ENCODE measurements at regions not wholly inside any gene's neighbourhood (a gene's known extent, or its start where the extent isn't known, plus 50 kb on each side); places are given as distances from the start of the nearest gene placed in this dataset.
"Not testable (repeated sequence)": the region's sequence is repeated elsewhere in the genome, so short reads cannot be mapped to it uniquely, and the experiment has no call there.

DNA sequence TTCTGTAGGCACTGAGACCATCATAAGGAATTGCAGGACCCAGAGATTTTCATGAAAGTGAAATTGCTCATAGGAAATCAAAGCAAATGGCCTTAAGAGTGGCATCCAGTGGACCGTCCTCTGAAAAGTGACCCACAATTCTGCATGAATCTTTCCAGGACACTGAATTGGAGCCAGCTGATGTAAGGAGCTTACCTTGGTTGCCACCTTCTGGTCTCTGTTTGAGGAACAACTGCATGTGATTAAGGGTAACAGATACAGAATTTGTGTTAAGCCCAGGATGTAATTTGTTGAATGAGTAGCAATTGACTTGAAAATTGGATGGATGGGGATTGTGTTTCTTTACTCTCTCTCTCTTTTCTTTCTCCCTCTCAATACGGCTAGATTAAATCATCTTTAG lies 49.9 kb upstream of the GAS1 start:
- DNase-seq (ENCODE audit: low spot score), result no peak
- no peak for FAIRE-seq

DNA sequence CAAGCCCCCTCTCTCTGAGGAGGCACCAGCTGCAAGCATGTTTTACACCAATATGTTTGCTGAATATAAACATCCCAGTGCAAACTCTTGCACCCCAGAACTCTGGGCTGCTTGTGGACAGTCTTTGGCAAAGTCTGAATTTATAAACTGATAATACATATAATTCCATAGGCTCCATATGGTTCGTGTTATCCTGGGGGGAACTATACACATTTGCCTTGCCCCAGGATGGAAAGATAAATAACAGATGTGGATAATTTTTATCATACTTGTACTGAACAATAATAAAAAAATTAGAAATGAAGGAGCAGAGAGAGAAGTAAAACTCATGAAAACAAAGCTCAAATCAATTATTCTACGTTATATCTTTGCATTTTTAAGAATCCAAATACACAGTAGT lies 50.6 kb upstream of the GAS1 start:
- DNase-seq (ENCODE audit: low spot score) (no peak), FAIRE-seq (no peak)

DNA sequence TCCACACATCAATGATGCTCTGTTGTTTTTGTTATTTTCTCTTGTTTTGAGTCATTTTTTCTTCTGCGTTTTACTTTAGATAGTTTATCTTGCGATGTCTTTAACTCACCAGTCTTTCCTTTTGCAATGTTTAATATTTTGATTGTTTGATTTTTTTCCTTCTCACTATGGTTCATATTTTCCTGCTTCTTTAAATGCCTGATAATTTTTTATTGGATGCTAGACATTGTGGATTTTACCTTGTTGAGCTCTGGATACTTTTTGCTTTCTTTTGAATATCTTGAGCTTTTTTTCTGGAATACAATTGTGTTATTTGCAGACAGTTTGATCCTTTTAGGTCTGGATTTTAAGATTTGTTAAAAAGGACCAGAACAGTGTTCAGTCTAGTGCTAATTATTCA lies 55.2 kb upstream of the GAS1 start:
- DNase-seq (ENCODE audit: low spot score) (no peak), FAIRE-seq (no peak)

DNA sequence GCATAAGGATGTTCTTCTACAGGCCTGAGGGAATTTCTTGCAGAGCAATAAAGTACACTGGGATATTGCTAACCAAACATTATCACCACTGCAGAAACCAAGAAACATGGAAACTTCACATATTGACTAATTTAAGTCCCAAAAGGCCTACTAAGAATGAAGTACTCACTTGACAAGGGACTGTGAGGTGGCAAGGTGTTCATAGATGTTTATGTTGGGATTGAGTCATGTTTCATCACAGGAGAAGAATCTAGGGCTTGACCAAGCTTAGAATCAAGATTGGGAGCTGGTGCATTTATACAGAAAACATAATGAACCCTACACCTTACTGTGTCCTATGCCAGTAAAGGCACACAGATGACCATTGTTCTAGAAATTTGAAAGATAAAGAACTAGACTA lies 56.7 kb upstream of the GAS1 start:
- FAIRE-seq, result no peak

DNA sequence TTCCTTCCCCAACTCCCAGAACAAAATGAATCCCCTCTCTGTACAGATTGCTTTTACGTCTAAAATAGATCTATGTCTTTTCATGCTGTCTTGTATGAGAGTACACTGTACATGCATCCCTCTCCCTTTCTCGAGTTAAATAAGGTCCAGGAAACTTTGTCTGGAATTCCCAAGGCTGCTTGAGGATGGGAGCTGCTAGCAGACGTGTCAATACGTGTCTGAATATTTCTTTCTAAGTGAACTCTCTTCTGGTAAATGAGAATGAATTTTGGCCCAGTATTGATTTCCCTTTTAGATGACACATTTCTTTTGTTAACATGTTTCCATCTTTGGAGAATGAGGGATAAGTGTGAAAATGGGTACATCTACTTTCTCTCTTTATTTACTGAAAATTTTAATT lies 59.6 kb upstream of the GAS1 start:
- DNase-seq (ENCODE audit: low spot score) (no peak), FAIRE-seq (no peak)

More for the DNA sequence above, 56.7 kb upstream of the GAS1 start:
- DNase-seq (ENCODE audit: low spot score), result no peak

GRCh38 chr9:87007711-87008366 lies 60.5 kb upstream of the GAS1 start:
- FAIRE-seq, result no peak
- no peak for DNase-seq (ENCODE audit: low spot score)

- no peak for DNase-seq (ENCODE audit: low spot score)
- no peak for FAIRE-seq
These were observed 61.4 kb upstream of the GAS1 start for GRCh38 chr9:87008667-87009066.

DNA sequence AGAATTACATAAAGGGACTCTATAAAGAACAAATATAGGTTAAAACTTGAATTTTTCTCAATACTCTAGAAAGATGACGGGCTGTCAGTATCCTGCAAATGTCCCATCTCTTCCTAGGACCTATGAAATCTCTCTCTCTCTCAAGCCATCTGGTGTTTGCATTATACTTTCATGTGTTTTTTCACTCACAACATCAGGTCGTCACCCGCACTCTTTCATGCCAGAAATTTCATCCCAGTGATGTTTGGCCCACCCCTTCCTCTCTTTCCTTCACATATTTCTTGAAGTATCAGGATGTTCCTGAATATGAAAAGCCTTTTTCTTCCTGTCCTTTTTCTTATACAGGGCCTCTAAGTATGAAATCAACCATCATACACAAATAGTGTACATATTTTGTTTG lies 63.3 kb upstream of the GAS1 start:
- DNase-seq (ENCODE audit: low spot score) (no peak), FAIRE-seq (no peak)

- FAIRE-seq (no peak), DNase-seq (ENCODE audit: low spot score) (no peak)
These were observed 64.2 kb upstream of the GAS1 start for GRCh38 chr9:87011551-87011950.

- no peak for FAIRE-seq
These were observed 66.2 kb upstream of the GAS1 start for GRCh38 chr9:87013490-87013889.

DNA sequence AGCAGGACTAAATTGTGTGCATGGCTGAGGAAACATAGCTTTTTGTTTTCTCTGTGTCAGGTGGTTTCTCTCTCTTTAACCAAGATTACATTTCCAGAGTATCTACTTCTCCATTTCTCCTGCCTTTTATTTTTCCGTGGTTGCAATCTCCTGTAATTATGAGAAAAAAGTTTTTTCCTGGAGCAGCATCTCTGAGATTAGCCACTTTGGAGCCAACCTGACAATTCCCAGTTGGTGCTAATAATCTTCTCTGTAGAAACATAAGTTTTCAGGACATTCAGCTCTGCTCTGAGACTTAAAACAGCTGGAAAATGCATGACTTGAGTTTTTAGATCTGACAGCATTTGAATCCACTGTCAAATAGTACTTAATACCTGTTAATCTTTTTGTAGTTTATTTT lies 67.1 kb upstream of the GAS1 start:
- no peak for FAIRE-seq

More at GRCh38 chr9:87013490-87013889, 66.2 kb upstream of the GAS1 start:
- DNase-seq (ENCODE audit: low spot score), result no peak

DNA sequence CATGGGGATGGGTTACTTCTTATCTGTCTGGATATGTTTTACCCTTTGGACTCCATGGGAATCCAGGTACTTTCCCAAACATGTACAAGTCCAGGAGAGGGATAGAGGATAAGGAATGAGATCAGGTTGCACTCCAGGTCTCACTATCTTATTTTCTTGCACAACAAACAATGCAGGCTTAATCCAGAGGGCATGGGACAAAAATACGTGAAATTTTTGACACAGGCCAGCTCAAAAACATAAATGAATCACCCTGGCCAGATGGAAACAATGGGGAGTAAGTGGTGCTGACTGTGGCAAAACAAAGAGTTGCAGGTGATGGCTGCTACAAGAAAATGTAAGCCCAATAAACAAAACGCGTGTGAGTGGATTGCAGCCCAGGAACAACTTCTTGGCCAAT lies 69.4 kb upstream of the GAS1 start:
- no peak for FAIRE-seq

More for the DNA sequence above, 67.1 kb upstream of the GAS1 start:
- no peak for DNase-seq (ENCODE audit: low spot score)

DNA sequence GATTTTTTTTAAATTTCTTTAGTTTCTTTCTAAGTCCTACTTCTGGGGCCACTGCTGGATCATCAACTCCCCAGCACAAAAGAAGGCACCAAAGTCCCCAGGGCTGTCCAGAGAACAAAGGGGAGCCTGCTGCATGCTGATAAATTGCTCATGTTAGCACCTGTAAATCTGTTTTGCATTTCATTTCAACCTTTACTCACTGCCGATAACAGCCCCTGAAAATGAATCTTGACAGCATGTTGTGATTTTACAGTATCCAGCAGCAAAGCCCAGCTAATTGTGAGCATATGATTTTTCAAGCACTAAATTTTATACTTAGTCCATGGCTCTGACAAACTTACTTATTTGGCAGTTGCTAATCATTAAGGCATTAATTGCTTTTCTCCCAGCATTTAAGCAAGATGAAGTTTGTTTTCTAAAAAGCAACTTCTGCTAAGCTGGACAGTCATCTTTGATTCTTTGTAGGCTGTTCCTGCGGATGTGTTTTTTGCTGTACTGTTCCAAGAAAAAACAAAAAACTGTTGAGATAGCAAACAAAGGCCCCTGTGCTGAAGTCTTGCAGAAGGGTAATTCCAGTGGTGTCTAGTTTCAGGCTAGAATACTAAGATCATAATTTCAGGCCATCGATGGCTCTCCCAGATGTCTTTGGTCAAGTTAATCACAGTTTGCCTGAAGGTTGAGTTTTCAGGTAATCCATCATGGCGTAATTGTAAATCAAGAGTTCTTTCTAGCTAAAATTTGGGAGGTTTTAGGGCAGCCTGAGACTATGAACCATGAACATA lies 73.1 kb upstream of the GAS1 start:
- DNase-seq (ENCODE audit: low spot score), result no peak
- no peak for FAIRE-seq

More for the DNA sequence above, 69.4 kb upstream of the GAS1 start:
- no peak for DNase-seq (ENCODE audit: low spot score)

GRCh38 chr9:87022178-87022577 lies 74.9 kb upstream of the GAS1 start:
- FAIRE-seq (no peak), DNase-seq (ENCODE audit: low spot score) (no peak)

- FAIRE-seq, result no peak
These were observed 78.9 kb upstream of the GAS1 start for GRCh38 chr9:87026204-87026603.

DNA sequence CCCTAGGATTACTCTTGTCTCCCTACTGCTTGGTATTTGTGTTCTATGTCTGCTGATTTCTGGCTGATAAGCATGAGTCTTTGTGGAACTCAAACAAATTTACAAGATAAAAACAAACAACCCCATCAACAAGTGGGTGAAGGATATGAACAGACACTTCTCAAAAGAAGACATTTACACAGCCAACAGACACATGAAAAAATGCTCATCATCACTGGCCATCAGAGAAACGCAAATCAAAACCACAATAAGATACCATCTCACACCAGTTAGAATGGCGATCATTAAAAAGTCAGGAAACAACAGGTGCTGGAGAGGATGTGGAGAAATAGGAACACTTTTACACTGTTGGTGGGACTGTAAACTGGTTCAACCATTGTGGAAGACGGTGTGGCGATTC lies 81.5 kb upstream of the GAS1 start:
- DNase-seq (ENCODE audit: low spot score); FAIRE-seq: not testable (repeated sequence)

More at GRCh38 chr9:87026204-87026603, 78.9 kb upstream of the GAS1 start:
- DNase-seq (ENCODE audit: low spot score), result no peak

- FAIRE-seq (no peak), DNase-seq (ENCODE audit: low spot score) (no peak)
These were observed 82.6 kb upstream of the GAS1 start for GRCh38 chr9:87029905-87030304.

DNA sequence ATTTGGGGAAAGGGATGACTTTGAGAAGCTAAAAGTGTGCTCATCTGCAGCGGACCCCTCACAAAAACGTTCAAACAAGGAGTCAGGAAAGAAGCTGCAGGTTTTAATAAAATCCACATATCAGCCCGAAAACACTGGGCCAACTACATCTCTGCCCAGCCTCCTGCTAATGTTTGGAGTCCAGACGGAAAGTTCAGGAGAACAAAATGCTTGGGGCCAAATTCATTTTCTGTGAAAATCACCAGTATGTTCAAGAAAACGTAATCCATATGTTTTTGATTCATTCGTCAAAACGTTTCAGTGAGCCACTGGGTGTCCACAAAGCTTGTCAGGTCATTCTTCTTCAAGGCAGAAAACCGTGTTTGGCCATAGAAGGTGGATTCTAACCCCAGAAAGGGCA lies 87.5 kb upstream of the GAS1 start:
- no peak for FAIRE-seq
- DNase-seq (ENCODE audit: low spot score), result no peak

DNA sequence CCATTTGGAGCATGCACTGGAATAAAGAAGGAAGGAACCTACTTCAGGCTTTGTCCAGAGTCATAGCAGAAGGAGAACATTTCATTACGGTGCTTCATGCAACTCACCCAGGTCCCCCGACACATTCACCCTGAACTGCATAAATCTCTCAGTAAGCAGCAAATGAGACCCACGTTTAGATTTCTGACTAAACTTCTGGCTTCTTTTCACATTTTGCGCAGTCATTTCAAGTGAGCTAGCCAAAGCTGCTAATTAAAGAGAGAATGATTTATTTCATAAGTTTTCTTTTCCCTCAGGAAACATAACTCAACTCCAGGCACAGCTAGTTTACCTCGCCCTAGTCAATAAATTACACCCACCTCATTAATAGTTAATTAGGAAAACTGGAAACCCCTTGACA lies 88.6 kb upstream of the GAS1 start:
- FAIRE-seq, result no peak

GRCh38 chr9:87036506-87036905 lies 89.2 kb upstream of the GAS1 start:
- DNase-seq (ENCODE audit: low spot score) (no peak), FAIRE-seq (no peak)

More for the DNA sequence above, 88.6 kb upstream of the GAS1 start:
- DNase-seq (ENCODE audit: low spot score), result no peak

GRCh38 chr9:87039809-87040392 lies 92.6 kb upstream of the GAS1 start:
- DNase-seq (ENCODE audit: low spot score) (no peak), FAIRE-seq (no peak)

DNA sequence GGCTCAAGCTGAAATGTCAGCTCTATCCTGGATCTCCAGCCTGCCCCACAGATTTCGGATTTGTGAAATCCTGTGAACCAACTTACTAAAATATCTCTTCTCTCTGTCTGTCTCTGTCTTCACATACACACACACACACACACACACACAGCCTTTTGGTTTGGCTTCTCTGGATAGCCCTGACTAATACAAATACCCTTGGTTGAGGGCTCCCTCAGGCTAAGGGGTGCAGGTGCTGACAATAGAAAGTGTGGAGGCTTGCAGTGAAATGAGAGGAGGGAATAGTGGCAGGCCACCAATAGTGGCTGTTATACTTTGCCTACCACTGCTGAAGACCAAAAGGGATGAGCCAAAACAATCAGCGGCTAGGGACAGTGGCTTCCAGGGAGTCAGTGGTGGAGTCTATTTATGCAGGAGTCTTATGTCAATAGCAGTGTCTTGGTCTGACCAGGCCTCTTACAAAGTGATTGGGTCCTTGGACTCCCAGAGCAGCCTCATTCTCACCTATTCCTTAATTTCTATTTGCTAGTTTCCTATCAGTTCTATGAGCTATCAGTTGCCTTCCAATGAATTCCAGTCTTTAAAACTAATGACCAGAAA lies 93.2 kb upstream of the GAS1 start:
- FAIRE-seq, result no peak
- DNase-seq (ENCODE audit: low spot score), result no peak
